Keratinocyte (primary cell): ENCODE measurements at regions not wholly inside any gene's neighbourhood (a gene's known extent, or its start where the extent isn't known, plus 50 kb on each side); places are given as distances from the start of the nearest gene placed in this dataset.

Experiments used
- DNase-seq: peaks from one replicate; pipeline ENCODE4 v3.0.0-alpha.2; 2011; ENCODE audit warnings: low read depth, missing footprints, low spot score
- FAIRE-seq: peaks from 2 replicates; lab custom pipeline; 2011; peaks lifted over from hg19 to GRCh38; lab: Jason Lieb, UNC
- H2AFZ ChIP-seq: 2 replicates; pipeline ENCODE4 v1.6.0; 2012; ENCODE audit warnings: low read length, control low read depth, inconsistent platforms; ENCODE audit not compliant: control insufficient read depth
- H3K27ac ChIP-seq: 2 replicates; pipeline ENCODE4 v1.5.1; 2011; ENCODE audit warnings: low read length; ENCODE audit not compliant: control insufficient read depth, insufficient read depth
- H3K27me3 ChIP-seq: 3 replicates; pipeline ENCODE4 v1.6.0; 2011; ENCODE audit warnings: low read length; ENCODE audit not compliant: control insufficient read depth, insufficient read depth; ENCODE audit errors: extremely low read depth
- H3K36me3 ChIP-seq, 2 experiments: 2 replicates in 1 of 2; 3 replicates in 1 of 2; pipeline ENCODE4 v1.5.1; 2011; ENCODE audit warnings: low read length in 2 of 2, mild to moderate bottlenecking in 1 of 2; ENCODE audit not compliant: control insufficient read depth in 2 of 2, insufficient read depth in 2 of 2; ENCODE audit errors: extremely low read depth in 1 of 2
- H3K4me1 ChIP-seq: 3 replicates; pipeline ENCODE4 v1.5.1; 2011; ENCODE audit warnings: low read length; ENCODE audit not compliant: control insufficient read depth, insufficient read depth; ENCODE audit errors: extremely low read depth
- H3K4me2 ChIP-seq: 3 replicates; pipeline ENCODE4 v1.6.0; 2011; ENCODE audit warnings: low read depth, low read length; ENCODE audit not compliant: control insufficient read depth, insufficient read depth; ENCODE audit errors: extremely low read depth
- H3K4me3 ChIP-seq, 3 experiments: fragments of 200-600 bp in 1 of 3; sonication (generic) in 1 of 3; 2 replicates in 2 of 3; 3 replicates in 1 of 3; pipeline ENCODE4 v1.5.1; 2011 to 2016; ENCODE audit warnings: low read length in 3 of 3, mild to moderate bottlenecking in 3 of 3, control low read depth in 2 of 3, inconsistent platforms in 1 of 3, low read depth in 1 of 3, mixed read lengths in 1 of 3, mixed run types in 1 of 3, moderate library complexity in 1 of 3; ENCODE audit not compliant: control insufficient read depth in 2 of 3, insufficient read depth in 2 of 3; ENCODE audit errors: extremely low read depth in 1 of 3
- H3K79me2 ChIP-seq: 2 replicates; pipeline ENCODE4 v1.6.0; 2012; ENCODE audit warnings: low read length; ENCODE audit not compliant: control insufficient read depth, insufficient read depth
- H3K9ac ChIP-seq: 3 replicates; pipeline ENCODE4 v1.6.0; 2011; ENCODE audit warnings: low read length; ENCODE audit not compliant: control insufficient read depth, insufficient read depth; ENCODE audit errors: extremely low read depth
- H3K9me1 ChIP-seq: 3 replicates; pipeline ENCODE4 v1.6.0; 2011; ENCODE audit warnings: low read length; ENCODE audit not compliant: control insufficient read depth, insufficient read depth; ENCODE audit errors: extremely low read depth
- H3K9me3 ChIP-seq: 2 replicates; pipeline ENCODE4 v1.5.1; 2012; ENCODE audit warnings: low read depth, low read length; ENCODE audit not compliant: control insufficient read depth
- H4K20me1 ChIP-seq: 3 replicates; pipeline ENCODE4 v1.6.0; 2011; ENCODE audit warnings: low read length; ENCODE audit not compliant: control insufficient read depth, insufficient read depth; ENCODE audit errors: extremely low read depth
- CTCF ChIP-seq, 3 experiments: IDR thresholded peaks in 1 of 3; conservative IDR thresholded peaks in 1 of 3; optimal IDR thresholded peaks in 1 of 3; 2 replicates in 2 of 3; 3 replicates in 1 of 3; pipeline versions ENCODE3 to v1.5.1; 2011; ENCODE audit warnings: low read length in 3 of 3, mild to moderate bottlenecking in 3 of 3, moderate library complexity in 2 of 3, control low read depth in 1 of 3, inconsistent platforms in 1 of 3; ENCODE audit not compliant: insufficient read depth in 2 of 3; ENCODE audit errors: extremely low read depth in 1 of 3
- EZH2 ChIP-seq: IDR thresholded peaks from one replicate; pipeline ENCODE4 v1.6.1; 2012; ENCODE audit warnings: inconsistent platforms, mild to moderate bottlenecking, low read length, moderate library complexity
- dilution Hi-C: fragments of 300-500 bp; cut with MboI; formaldehyde crosslinking; loops from one replicate; pipeline ENCODE4 v1.7.0; 2020; ENCODE audit warnings: low sequenced_read_pairs; ENCODE audit not compliant: extremely low pct_ligation_motif_present

GRCh38 chr1:82934074-82934473 lies 1064.9 kb downstream of the TTLL7 start:
- Histone ChIP-seq H3K4me1 (no peaks in the 10 kb centered on the region), H3K9me1 (no peaks in the 10 kb centered on the region), H3K9me3 (no peaks in the 10 kb centered on the region), H3K27me3 (no peaks in the 10 kb centered on the region), H3K4me2 (no peak overlapping the region), H3K27ac (no peak overlapping the region), H3K4me3 (no peak overlapping the region), H2AFZ (no peak overlapping the region), H3K9ac (no peak overlapping the region), H3K79me2 (no peaks in the 10 kb centered on the region), H4K20me1 (no peaks in the 10 kb centered on the region), H3K36me3 (no peaks in the 10 kb centered on the region)
- dilution Hi-C loops, result no loop called here
- DNase-seq, result no peak
- FAIRE-seq, result no peak
- no peak for TF ChIP-seq CTCF (optimal IDR thresholded peaks at IDR 0.05 in 1 of 3, IDR thresholded peaks at IDR 0.05 in 1 of 3, conservative IDR thresholded peaks at IDR 0.05 in 1 of 3; ENCODE audit: extremely low read depth in 1 of 3, insufficient read depth in 2 of 3, low read length in 3 of 3)
- no peak for TF ChIP-seq EZH2

GRCh38 chr1:82932727-82933126 lies 1066.2 kb downstream of the TTLL7 start:
- H4K20me1 ChIP-seq, result no peaks in the 10 kb centered on the region
- FAIRE-seq, result no peak
- no peaks in the 10 kb centered on the region for H3K9me3 ChIP-seq
- H3K27ac ChIP-seq, result no peak overlapping the region
- DNase-seq, result no peak
- H3K79me2 ChIP-seq, result no peaks in the 10 kb centered on the region
- H3K9ac ChIP-seq, result no peak overlapping the region
- H3K36me3 ChIP-seq, result no peaks in the 10 kb centered on the region
- no peak overlapping the region for H3K4me2 ChIP-seq
- TF ChIP-seq EZH2, result no peak
- no peak for TF ChIP-seq CTCF (optimal IDR thresholded peaks at IDR 0.05 in 1 of 3, IDR thresholded peaks at IDR 0.05 in 1 of 3, conservative IDR thresholded peaks at IDR 0.05 in 1 of 3; ENCODE audit: extremely low read depth in 1 of 3, insufficient read depth in 2 of 3, low read length in 3 of 3)
- no peak overlapping the region for H3K4me3 ChIP-seq
- dilution Hi-C loops, result no loop called here
- H3K9me1 ChIP-seq, result no peaks in the 10 kb centered on the region
- no peak overlapping the region for H2AFZ ChIP-seq
- no peaks in the 10 kb centered on the region for H3K27me3 ChIP-seq
- no peaks in the 10 kb centered on the region for H3K4me1 ChIP-seq
